HEK293T (cell line): ENCODE measurements at regions not wholly inside any gene's neighbourhood (a gene's known extent, or its start where the extent isn't known, plus 50 kb on each side); places are given as distances from the start of the nearest gene placed in this dataset.

ENCODE experiments used
- CTCF ChIA-PET: fragments of 350-600 bp; formaldehyde crosslinking; extraction: SDS; loops from one replicate; lab custom pipeline; 2021; ENCODE audit warnings: antibody characterized with exemption, inconsistent platforms; lab: Yijun Ruan, JAX
- POLR2A ChIA-PET: fragments of 350-600 bp; formaldehyde crosslinking; extraction: SDS; loops from one replicate; lab custom pipeline; 2020; ENCODE audit warnings: antibody characterized with exemption, inconsistent platforms; lab: Yijun Ruan, JAX
- DNase-seq: peaks from one replicate; pipeline ENCODE4 v3.0.0; 2012; ENCODE audit warnings: mixed read lengths; ENCODE audit errors: extremely low spot score
- ARNT ChIP-seq: fragments of 450-650 bp; IDR thresholded peaks from 2 replicates; pipeline ENCODE4 v1.6.1; 2017; ENCODE audit warnings: mild to moderate bottlenecking
- BHLHE40 ChIP-seq: fragments of 450-650 bp; IDR thresholded peaks from 2 replicates; pipeline ENCODE4 v1.6.1; 2016; ENCODE audit warnings: mild to moderate bottlenecking, moderate library complexity, borderline replicate concordance
- CTBP1 ChIP-seq: fragments of 450-650 bp; IDR thresholded peaks from 2 replicates; pipeline ENCODE4 v1.6.1; 2016; ENCODE audit warnings: borderline replicate concordance
- ELF4 ChIP-seq: fragments of 450-650 bp; IDR thresholded peaks from 2 replicates; pipeline ENCODE4 v1.6.1; 2017; ENCODE audit warnings: antibody characterized with exemption
- FOXA1 ChIP-seq: fragments of 450-650 bp; IDR thresholded peaks from 2 replicates; pipeline ENCODE4 v1.6.1; 2016; ENCODE audit warnings: mild to moderate bottlenecking
- FOXK2 ChIP-seq: fragments of 450-650 bp; IDR thresholded peaks from 2 replicates; pipeline ENCODE4 v1.6.1; 2016; ENCODE audit warnings: mild to moderate bottlenecking
- FOXM1 ChIP-seq: fragments of 450-650 bp; IDR thresholded peaks from 2 replicates; pipeline ENCODE4 v1.6.1; 2017; ENCODE audit warnings: mild to moderate bottlenecking, borderline replicate concordance
- HDGF ChIP-seq: fragments of 450-650 bp; IDR thresholded peaks from 2 replicates; pipeline ENCODE4 v1.6.1; 2017; ENCODE audit warnings: antibody characterized with exemption, borderline replicate concordance
- L3MBTL2 ChIP-seq: fragments of 450-650 bp; conservative IDR thresholded peaks from 2 replicates; pipeline ENCODE4 v1.6.1; 2016; ENCODE audit warnings: mild to moderate bottlenecking
- LEF1 ChIP-seq: fragments of 450-650 bp; IDR thresholded peaks from 2 replicates; pipeline ENCODE4 v1.6.1; 2017; ENCODE audit warnings: mild to moderate bottlenecking, borderline replicate concordance
- NFRKB ChIP-seq: fragments of 450-650 bp; IDR thresholded peaks from 2 replicates; pipeline ENCODE4 v1.6.1; 2016; ENCODE audit warnings: mild to moderate bottlenecking, moderate library complexity
- PKNOX1 ChIP-seq: fragments of 450-650 bp; IDR thresholded peaks from 2 replicates; pipeline ENCODE4 v1.6.1; 2016
- SP1 ChIP-seq: fragments of 450-650 bp; IDR thresholded peaks from 2 replicates; pipeline ENCODE4 v1.6.1; 2017
- SUZ12 ChIP-seq: fragments of 450-650 bp; IDR thresholded peaks from 2 replicates; pipeline ENCODE4 v1.6.1; 2016; ENCODE audit warnings: mild to moderate bottlenecking
- TARDBP ChIP-seq: fragments of 450-650 bp; IDR thresholded peaks from 2 replicates; pipeline ENCODE4 v1.6.1; 2016
- ZNF384 ChIP-seq: fragments of 450-650 bp; IDR thresholded peaks from 2 replicates; pipeline ENCODE4 v1.6.1; 2016

GRCh38 chr10:29026802-29027580 lies 261.9 kb upstream of the LYZL1 start:
- ChIA-PET POLR2A (no interaction called here), CTCF (interaction anchor here (1.1 kb wide), 1 partner anchor 92 kb away, joined by 3 read pairs; no protein-coding TSS in a partner anchor)
- TF ChIP-seq NFRKB (no peak), FOXK2 (no peak), LEF1 (no peak), ZNF384 (no peak), ELF4 (no peak), PKNOX1 (no peak), SUZ12 (no peak), L3MBTL2 (no peak), SP1 (no peak), FOXM1 (no peak), FOXA1 (no peak), HDGF (no peak), BHLHE40 (no peak), CTBP1 (no peak), TARDBP (no peak), ARNT (no peak)
- DNase-seq: no peak

GRCh38 chr10:29028486-29028885 lies 260.4 kb upstream of the LYZL1 start:
- no peak for TF ChIP-seq SP1
- TF ChIP-seq FOXA1: no peak
- no peak for TF ChIP-seq TARDBP
- ChIA-PET CTCF (no interaction called here), POLR2A (interaction anchor here (0.9 kb wide), 1 partner anchor 352 kb away, joined by 3 read pairs; no protein-coding TSS in a partner anchor)
- DNase-seq: no peak

- ChIA-PET CTCF (no interaction called here), POLR2A (no interaction called here)
- TF ChIP-seq PKNOX1 (no peak), FOXK2 (no peak), BHLHE40 (no peak), HDGF (no peak), ARNT (no peak)
- DNase-seq: no peak
Measured at GRCh38 chr10:29030900-29031299, 258.0 kb upstream of the LYZL1 start.

- TF ChIP-seq ELF4: no peak
- TF ChIP-seq HDGF: no peak
- TF ChIP-seq BHLHE40: no peak
- no peak for TF ChIP-seq SUZ12
- TF ChIP-seq ZNF384: no peak
- no peak for TF ChIP-seq NFRKB
- no peak for TF ChIP-seq TARDBP
- no peak for TF ChIP-seq PKNOX1
- no peak for TF ChIP-seq FOXA1
- TF ChIP-seq SP1: no peak
- TF ChIP-seq LEF1: no peak
- no peak for TF ChIP-seq FOXK2
- TF ChIP-seq FOXM1: no peak
- POLR2A ChIA-PET: no interaction called here
- CTCF ChIA-PET: interaction anchor here (0.6 to 0.8 kb wide), 2 partner anchors 9 to 41 kb away, joined by 5 to 11 read pairs; no protein-coding TSS in a partner anchor
- no peak for DNase-seq
Measured at GRCh38 chr10:29032169-29032568, 256.7 kb upstream of the LYZL1 start.

GRCh38 chr10:29033311-29033940 lies 255.4 kb upstream of the LYZL1 start:
- no peak for TF ChIP-seq ELF4
- no peak for TF ChIP-seq FOXA1
- no peak for TF ChIP-seq SUZ12
- no peak for TF ChIP-seq L3MBTL2
- no peak for TF ChIP-seq PKNOX1
- no peak for TF ChIP-seq BHLHE40
- no peak for TF ChIP-seq NFRKB
- no peak for TF ChIP-seq FOXM1
- TF ChIP-seq FOXK2: no peak
- TF ChIP-seq ZNF384: no peak
- no peak for TF ChIP-seq TARDBP
- no peak for TF ChIP-seq SP1
- POLR2A ChIA-PET: no interaction called here
- CTCF ChIA-PET: interaction anchor here (0.6 kb wide), 1 partner anchor 484 kb away, joined by 4 read pairs; no protein-coding TSS in a partner anchor
- no peak for DNase-seq

- no peak for DNase-seq
- POLR2A ChIA-PET: no interaction called here
- TF ChIP-seq NFRKB: no peak
- no peak for TF ChIP-seq ZNF384
- TF ChIP-seq ELF4: no peak
- TF ChIP-seq PKNOX1: no peak
- TF ChIP-seq TARDBP: no peak
- no peak for TF ChIP-seq FOXK2
- no peak for TF ChIP-seq SUZ12
- no peak for TF ChIP-seq L3MBTL2
- no peak for TF ChIP-seq BHLHE40
- no peak for TF ChIP-seq HDGF
- CTCF ChIA-PET: interaction anchor here (0.6 kb wide), 3 partner anchors 91 to 351 kb away, joined by 3 to 4 read pairs (median 3); no protein-coding TSS in a partner anchor
Measured at GRCh38 chr10:29034592-29034991, 254.3 kb upstream of the LYZL1 start.
